Fibroblast of mammary gland (primary cell): ENCODE measurements at regions not wholly inside any gene's neighbourhood (a gene's known extent, or its start where the extent isn't known, plus 50 kb on each side); places are given as distances from the start of the nearest gene placed in this dataset.

ENCODE experiments used
- DNase-seq: peaks from one replicate; pipeline ENCODE4 v3.0.0-alpha.2; 2010; ENCODE audit warnings: low read depth
- H3K4me3 ChIP-seq: 2 replicates; pipeline ENCODE4 v1.5.1; 2011; ENCODE audit warnings: low read depth, mild to moderate bottlenecking, low read length, moderate library complexity; ENCODE audit not compliant: control insufficient read depth
- CTCF ChIP-seq: conservative IDR thresholded peaks from 2 replicates; pipeline ENCODE4 v1.5.1; 2011; ENCODE audit warnings: low read depth, low read length, inconsistent platforms; ENCODE audit not compliant: control insufficient read depth, insufficient read depth

DNA sequence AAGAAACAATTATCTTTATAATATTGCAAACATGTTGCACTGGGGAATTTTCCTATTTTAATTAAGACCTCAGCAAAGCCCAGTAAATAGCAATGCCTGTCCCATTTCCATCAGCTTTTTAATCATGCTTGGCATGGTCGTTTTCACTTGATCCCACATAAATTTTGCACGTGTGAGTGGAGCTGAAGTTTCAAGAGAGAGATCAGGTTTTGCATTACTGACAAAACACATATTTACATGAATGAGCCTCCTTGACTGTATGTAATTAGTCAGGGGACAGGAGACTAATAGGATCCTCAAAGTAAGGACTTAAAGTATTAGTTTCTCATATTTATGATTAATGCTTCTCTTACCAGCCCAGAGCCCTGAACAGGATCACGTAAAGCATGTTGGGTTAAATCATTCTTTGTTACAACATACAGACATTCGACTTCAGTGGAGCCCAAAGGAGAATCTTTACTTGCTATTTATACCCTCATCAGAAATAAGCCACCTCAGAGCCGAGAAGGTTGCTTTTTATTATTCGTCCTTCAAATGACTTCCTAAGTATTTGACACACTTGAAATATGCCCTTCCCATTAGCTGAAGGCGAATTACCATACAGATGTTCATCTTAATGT lies 711.3 kb downstream of the GALR1 start:
- TF ChIP-seq CTCF, result no peak
- H3K4me3 ChIP-seq, result no peak overlapping the region
- no peak for DNase-seq

DNA sequence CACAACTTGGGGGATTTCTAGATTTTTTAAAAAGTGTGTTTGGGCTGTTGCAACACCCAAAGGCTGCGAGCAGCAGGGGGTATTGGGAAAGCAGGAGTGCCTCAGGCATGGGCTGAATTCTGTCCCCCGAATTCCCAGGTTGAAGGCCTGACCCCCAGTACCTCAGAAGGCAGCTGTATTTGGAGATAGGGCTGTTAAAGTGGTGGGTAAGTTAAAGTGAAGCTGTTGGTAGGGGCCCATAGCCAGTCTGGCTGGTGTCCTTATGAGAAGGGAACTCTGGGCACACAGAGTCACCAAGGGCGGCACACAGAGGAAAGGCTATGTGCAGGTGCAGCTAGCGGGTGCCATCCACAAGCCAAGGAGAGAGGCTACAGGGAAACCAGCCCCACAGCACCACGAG lies 717.4 kb downstream of the GALR1 start:
- TF ChIP-seq CTCF, result no peak
- H3K4me3 ChIP-seq, result no peak overlapping the region
- no peak for DNase-seq

DNA sequence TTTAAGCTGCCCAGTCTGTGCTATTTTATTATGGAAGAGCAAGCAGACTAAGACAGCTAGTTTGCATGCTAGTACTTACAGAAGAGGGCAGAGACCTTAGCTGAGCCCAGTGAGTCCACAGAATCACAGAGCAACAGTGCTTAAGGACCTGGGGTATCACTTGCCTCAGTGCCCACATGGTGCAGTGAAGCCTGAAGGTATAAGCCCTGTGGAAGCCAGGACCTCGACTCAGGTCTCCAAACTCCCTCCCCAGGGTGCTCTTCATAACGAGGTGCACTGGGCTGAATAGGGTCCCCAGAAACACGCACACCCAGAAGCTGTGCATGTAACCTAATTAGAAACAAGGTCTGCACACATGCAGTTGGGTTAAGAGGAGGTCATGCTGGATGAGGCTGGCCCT lies 718.1 kb downstream of the GALR1 start:
- no peak for TF ChIP-seq CTCF
- H3K4me3 ChIP-seq, result no peak overlapping the region
- DNase-seq, result no peak

DNA sequence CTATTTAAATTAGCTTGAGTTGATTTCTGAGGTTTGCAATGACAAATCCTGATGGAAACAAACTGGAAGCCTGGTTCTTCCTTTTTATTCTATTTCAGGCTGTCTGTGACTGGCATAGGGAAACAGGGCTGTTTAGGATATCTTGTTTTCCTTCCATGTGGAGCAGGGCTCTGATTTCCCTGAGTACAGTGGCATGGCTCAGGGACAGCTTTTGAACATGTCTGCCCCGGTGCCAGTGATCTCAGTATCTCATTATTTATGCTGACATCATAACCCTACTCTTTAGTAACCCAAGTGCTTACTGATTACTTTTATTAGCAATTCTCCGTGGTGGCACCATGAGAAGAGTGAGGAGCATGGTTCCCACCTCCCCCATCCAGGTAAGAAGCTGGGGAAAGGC lies 720.3 kb downstream of the GALR1 start:
- H3K4me3 ChIP-seq, result no peak overlapping the region
- no peak for DNase-seq
- TF ChIP-seq CTCF, result no peak

DNA sequence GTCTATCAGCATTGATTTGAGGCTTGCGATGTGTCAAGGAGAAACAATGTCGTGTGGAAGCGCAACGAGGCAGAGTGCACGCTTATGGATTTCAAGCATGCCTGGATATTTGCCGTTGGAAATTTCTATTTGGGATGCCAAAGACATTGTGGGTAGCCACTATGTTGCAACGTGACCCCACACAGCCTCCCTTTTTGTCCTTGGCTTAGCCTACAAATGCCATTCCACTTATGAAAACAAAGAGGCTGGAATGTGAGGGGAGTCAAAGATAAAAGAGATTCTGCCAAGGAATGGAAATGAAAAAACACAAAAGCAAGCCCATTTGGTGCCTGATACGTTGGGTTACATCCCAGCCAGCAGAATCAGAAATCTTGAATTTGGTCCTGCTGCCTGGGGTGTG lies 721.2 kb downstream of the GALR1 start:
- DNase-seq, result no peak
- no peak for TF ChIP-seq CTCF
- H3K4me3 ChIP-seq, result no peak overlapping the region

GRCh38 chr18:77973745-77974144 lies 724.1 kb downstream of the GALR1 start:
- no peak overlapping the region for H3K4me3 ChIP-seq
- DNase-seq, result no peak
- no peak for TF ChIP-seq CTCF

GRCh38 chr18:77974329-77974728 lies 724.7 kb downstream of the GALR1 start:
- H3K4me3 ChIP-seq, result no peak overlapping the region
- no peak for DNase-seq
- no peak for TF ChIP-seq CTCF
